ENCODE measurements at regions not wholly inside any gene's neighbourhood (a gene's known extent, or its start where the extent isn't known, plus 50 kb on each side); places are given as distances from the start of the nearest gene placed in this dataset.
A peak's percentile ranks its signal among the peaks of the same experiment; 100 is the strongest.

DNA sequence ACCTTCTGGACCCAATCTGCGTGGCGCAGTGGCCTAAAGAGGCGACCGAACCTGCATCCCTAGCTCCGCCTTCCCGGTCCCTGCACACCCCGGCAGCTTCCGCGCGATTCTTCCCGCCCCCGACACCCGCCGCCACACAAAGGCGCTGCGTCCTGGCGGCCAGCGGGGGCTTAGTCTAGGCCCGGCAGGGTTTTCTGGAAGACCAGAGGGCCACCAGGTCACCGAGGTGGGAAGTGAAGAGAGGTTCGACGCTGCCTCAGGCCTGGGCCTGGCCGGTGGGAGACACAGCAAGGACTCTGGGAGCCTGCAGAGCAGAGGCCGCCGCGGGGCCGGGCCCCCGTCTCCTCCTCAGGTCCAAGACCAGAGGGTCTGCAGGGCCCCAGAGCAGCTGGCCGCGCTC lies 154.9 kb downstream of the OR2B2 start:
- intact Hi-C loops (cut with DNase I; ENCODE audit: low total_unique reads): loop anchor here (10.0 kb wide), 1 partner anchor 583 kb away; no protein-coding TSS in a partner anchor
- Histone ChIP-seq H3K27me3 (peaks cover 0 to 8% of the 10 kb centered on the region in 2 donors), H3K27ac (peak overlapping the region in 1 of 2 donors; percentile 25), H3K4me3 (peak overlapping the region in 1 of 2 donors; percentile 33), H3K4me1 (no peaks in the 10 kb centered on the region), H3K36me3 (no peaks in the 10 kb centered on the region), H3K9me3 (no peaks in the 10 kb centered on the region)
- TF ChIP-seq, protein P1, sequence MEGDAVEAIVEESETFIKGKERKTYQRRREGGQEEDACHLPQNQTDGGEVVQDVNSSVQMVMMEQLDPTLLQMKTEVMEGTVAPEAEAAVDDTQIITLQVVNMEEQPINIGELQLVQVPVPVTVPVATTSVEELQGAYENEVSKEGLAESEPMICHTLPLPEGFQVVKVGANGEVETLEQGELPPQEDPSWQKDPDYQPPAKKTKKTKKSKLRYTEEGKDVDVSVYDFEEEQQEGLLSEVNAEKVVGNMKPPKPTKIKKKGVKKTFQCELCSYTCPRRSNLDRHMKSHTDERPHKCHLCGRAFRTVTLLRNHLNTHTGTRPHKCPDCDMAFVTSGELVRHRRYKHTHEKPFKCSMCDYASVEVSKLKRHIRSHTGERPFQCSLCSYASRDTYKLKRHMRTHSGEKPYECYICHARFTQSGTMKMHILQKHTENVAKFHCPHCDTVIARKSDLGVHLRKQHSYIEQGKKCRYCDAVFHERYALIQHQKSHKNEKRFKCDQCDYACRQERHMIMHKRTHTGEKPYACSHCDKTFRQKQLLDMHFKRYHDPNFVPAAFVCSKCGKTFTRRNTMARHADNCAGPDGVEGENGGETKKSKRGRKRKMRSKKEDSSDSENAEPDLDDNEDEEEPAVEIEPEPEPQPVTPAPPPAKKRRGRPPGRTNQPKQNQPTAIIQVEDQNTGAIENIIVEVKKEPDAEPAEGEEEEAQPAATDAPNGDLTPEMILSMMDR (IDR thresholded peaks at IDR 0.05): no peak
- no peak for TF ChIP-seq POLR2A (IDR thresholded peaks at IDR 0.05)
- peak in 1 of 2 donors; percentile 21 for DNase-seq

DNA sequence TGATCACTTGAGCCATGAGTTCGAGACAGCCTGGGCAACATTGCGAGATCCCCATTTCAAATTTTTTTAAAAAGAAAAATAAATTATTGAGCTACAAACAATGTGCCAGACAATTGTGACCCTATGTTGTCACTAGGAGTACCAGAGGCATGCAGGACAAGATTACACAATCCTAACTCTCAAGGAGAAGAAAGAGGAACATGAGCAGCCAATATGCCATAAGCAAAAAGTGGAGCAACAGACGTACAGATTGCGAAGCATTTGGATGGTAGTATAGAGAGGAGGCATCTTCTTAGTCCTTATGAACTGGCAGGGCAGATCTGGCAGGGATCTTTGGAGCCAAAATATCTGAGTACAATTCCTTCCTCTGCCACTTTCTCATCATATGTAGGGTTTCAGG lies 156.4 kb downstream of the OR2B2 start:
- intact Hi-C loops (cut with DNase I; ENCODE audit: low total_unique reads): loop anchor here (10.0 kb wide), 1 partner anchor 581 kb away; no protein-coding TSS in a partner anchor

DNA sequence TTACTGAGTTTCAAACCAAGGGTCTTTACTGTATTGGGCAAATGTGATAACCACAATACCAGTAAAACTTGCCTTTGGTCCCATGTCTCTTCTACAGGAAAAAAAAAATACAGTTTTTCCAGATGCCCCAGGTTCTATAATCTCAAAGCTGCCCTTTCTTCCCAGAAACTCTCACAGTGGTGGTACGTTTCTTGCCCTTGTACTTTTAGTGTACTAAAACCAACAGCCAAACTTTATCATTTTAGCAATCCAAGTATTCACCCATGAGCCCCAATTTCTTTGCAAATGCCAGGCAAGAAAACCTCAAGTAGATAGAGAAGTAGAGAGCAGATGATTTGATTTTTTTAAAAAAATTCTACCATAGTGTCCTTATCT lies 157.8 kb downstream of the OR2B2 start:
- Histone ChIP-seq H3K27ac (peak overlapping the region; percentile 1 to 94), H3K36me3 (no peaks in the 10 kb centered on the region), H3K4me1 (no peaks in the 10 kb centered on the region), H3K27me3 (peaks cover 0 to 8% of the 10 kb centered on the region in 2 donors), H3K4me3 (peak overlapping the region; percentile 64 to 97), H3K9me3 (no peaks in the 10 kb centered on the region)
- TF ChIP-seq, protein P1 (IDR thresholded peaks at IDR 0.05): no peak
- no peak for TF ChIP-seq POLR2A (IDR thresholded peaks at IDR 0.05)
- no peak for DNase-seq
- intact Hi-C loops (cut with DNase I; ENCODE audit: low total_unique reads): loop anchor here (10.0 kb wide), 1 partner anchor 580 kb away; no protein-coding TSS in a partner anchor

More for the DNA sequence above, 156.4 kb downstream of the OR2B2 start:
- H3K27me3 ChIP-seq: peaks cover 0 to 8% of the 10 kb centered on the region in 2 donors
- no peak overlapping the region for H3K4me3 ChIP-seq
- no peaks in the 10 kb centered on the region for H3K36me3 ChIP-seq
- no peaks in the 10 kb centered on the region for H3K4me1 ChIP-seq
- no peak for DNase-seq
- no peak for TF ChIP-seq POLR2A (IDR thresholded peaks at IDR 0.05)
- TF ChIP-seq, protein P1 (IDR thresholded peaks at IDR 0.05): no peak
- H3K9me3 ChIP-seq: no peaks in the 10 kb centered on the region
- H3K27ac ChIP-seq: no peak overlapping the region

DNA sequence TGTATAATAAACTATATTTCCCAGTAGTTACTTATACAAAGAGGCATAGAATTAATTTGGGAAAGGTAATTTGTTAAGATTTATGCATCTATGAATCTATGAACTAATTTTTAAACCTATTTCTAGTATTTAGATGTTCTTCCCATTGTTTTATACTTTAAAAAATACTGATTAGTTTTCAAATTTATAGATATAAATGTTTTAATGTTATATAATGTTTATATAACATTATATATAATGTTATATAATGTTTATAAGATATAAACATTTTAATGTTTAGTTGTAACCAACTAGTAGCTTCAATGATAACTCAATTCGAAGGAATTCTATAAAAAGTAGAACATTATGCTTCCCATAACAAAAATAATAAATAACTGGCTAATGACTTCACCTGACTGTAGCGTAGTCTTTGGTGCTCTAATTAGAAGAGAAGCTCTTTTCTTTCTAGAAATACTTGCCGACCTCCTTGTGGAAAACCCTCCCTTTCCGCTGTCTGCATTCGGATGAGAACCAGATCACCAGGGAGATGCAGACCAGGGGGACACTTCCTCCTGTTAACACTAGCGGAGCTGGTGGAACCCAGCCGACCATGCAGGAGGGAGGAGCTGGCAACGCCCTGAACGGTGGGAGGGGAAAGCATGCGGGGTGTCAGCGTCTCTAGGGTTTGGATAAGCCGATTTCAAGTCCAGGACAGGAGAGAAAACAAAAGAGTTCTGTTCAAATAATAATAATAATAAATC lies 158.4 kb downstream of the OR2B2 start:
- H3K36me3 ChIP-seq: no peaks in the 10 kb centered on the region
- peaks cover 0 to 8% of the 10 kb centered on the region in 2 donors for H3K27me3 ChIP-seq
- peak; percentile 71 to 79 for DNase-seq
- no peaks in the 10 kb centered on the region for H3K4me1 ChIP-seq
- H3K4me3 ChIP-seq: peak overlapping the region; percentile 64 to 97
- intact Hi-C loops (cut with DNase I; ENCODE audit: low total_unique reads): loop anchor here (10.0 kb wide), 1 partner anchor 579 kb away; no protein-coding TSS in a partner anchor
- H3K27ac ChIP-seq: peak overlapping the region; percentile 1 to 94
- TF ChIP-seq POLR2A (IDR thresholded peaks at IDR 0.05): no peak
- TF ChIP-seq, protein P1 (IDR thresholded peaks at IDR 0.05): peak in 1 of 4 experiments; percentile 10
- H3K9me3 ChIP-seq: no peaks in the 10 kb centered on the region

All from uterus (tissue), 3 donors.